NT2/D1 (cell line): ENCODE measurements at regions not wholly inside any gene's neighbourhood (a gene's known extent, or its start where the extent isn't known, plus 50 kb on each side); places are given as distances from the start of the nearest gene placed in this dataset.

Experiments used
- SUZ12 ChIP-seq: IDR thresholded peaks from 2 replicates; pipeline ENCODE4 v1.6.1; 2011; ENCODE audit not compliant: insufficient read length, insufficient read depth; ENCODE audit errors: extremely low read depth
- YY1 ChIP-seq: IDR thresholded peaks from 2 replicates; pipeline ENCODE4 v1.6.1; 2011; ENCODE audit not compliant: insufficient read length, insufficient read depth
- ZNF274 ChIP-seq: IDR thresholded peaks from 2 replicates; pipeline ENCODE4 v1.6.1; 2011; ENCODE audit warnings: mild to moderate bottlenecking, low read depth, low read length

GRCh38 chr5:165928971-165929370 is 2362.5 kb upstream of the WWC1 start:
- TF ChIP-seq YY1, result no peak
- no peak for TF ChIP-seq ZNF274
- TF ChIP-seq SUZ12, result no peak
